ENCODE measurements at regions not wholly inside any gene's neighbourhood (a gene's known extent, or its start where the extent isn't known, plus 50 kb on each side); places are given as distances from the start of the nearest gene placed in this dataset.

DNA sequence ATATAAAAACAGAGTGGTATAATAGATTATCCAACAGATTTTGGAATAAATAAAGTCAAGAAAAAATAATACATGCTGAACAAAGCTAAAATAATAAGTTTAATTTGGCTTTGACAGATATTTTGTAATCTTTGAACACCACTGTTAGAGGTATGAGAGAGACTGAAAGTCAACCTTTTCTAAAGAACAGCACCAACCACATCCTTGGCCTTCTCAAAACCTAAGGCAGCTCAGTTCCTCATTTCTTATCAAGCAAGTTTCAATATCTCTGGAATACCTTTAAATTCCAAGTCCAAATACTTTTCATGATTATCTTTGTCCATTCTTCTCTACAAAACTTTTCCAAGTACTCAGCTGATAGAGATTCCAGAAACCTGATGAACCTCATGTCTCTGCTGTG is 1603.8 kb downstream of the CDH8 start:
- Mint-ChIP-seq H3K36me3 (no peaks in the 10 kb centered on the region), H3K4me1 (no peaks in the 10 kb centered on the region), H3K27ac (no peak overlapping the region), H3K9me3 (peaks cover 3 to 36% (median 18%) of the 10 kb centered on the region in 7 donors), H3K4me3 (no peak overlapping the region), H3K27me3 (no peaks in the 10 kb centered on the region)
- H3K4me1 ChIP-seq (ENCODE audit: control insufficient read depth, insufficient read depth, low read length, poor library complexity, severe bottlenecking): no peaks in the 10 kb centered on the region
- DNase-seq: no peak
- no peaks in the 10 kb centered on the region for H3K9me3 ChIP-seq (ENCODE audit: control insufficient read depth in 2 of 2, low read length in 2 of 2)
- H3K4me3 ChIP-seq (ENCODE audit: low read depth, low read length): no peak overlapping the region
- no peaks in the 10 kb centered on the region for H3K36me3 ChIP-seq (ENCODE audit: control insufficient read depth, insufficient read depth, low read length)
- no peaks in the 10 kb centered on the region for H3K27me3 ChIP-seq (ENCODE audit: control insufficient read depth, insufficient read depth, low read length)
- no peak overlapping the region for H3K27ac ChIP-seq (ENCODE audit: insufficient read depth, low read length, poor library complexity, severe bottlenecking)
- ATAC-seq (ENCODE audit: low read depth in 2 of 2): no peak

DNA sequence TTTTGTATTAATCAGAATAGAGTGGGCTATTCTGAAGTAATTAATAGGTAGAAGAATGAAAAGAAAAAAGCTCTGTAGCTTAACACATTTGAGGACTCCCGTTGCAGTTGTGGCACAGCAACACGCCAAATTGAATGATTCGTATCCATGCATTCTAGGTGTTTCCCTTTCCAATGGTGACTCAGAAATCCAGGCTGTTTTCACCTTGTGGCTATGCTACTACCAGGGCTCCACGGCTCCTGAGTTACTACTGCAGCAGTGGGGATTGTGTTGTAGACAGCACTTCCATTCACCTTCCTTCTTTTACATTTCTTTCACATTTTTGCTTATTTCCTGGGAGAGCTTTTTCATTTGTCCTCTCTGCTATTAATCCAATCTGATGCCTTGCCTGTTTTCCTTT is 1616.4 kb downstream of the CDH8 start:
- Histone ChIP-seq H3K4me1 (ENCODE audit: control insufficient read depth, insufficient read depth, low read length, poor library complexity, severe bottlenecking) (no peaks in the 10 kb centered on the region), H3K9me3 (ENCODE audit: control insufficient read depth in 2 of 2, low read length in 2 of 2) (peaks cover 3 to 17% of the 10 kb centered on the region in 2 experiments), H3K4me3 (ENCODE audit: low read depth, low read length) (no peak overlapping the region), H3K36me3 (ENCODE audit: control insufficient read depth, insufficient read depth, low read length) (no peaks in the 10 kb centered on the region), H3K27me3 (ENCODE audit: control insufficient read depth, insufficient read depth, low read length) (no peaks in the 10 kb centered on the region), H3K27ac (ENCODE audit: insufficient read depth, low read length, poor library complexity, severe bottlenecking) (no peak overlapping the region)
- Mint-ChIP-seq H3K27ac (no peak overlapping the region), H3K9me3 (peaks cover 0 to 49% (median 7%) of the 10 kb centered on the region in 7 donors), H3K4me3 (no peak overlapping the region), H3K27me3 (no peaks in the 10 kb centered on the region), H3K4me1 (no peaks in the 10 kb centered on the region), H3K36me3 (no peaks in the 10 kb centered on the region)
- ATAC-seq (ENCODE audit: low read depth in 2 of 2): no peak
- no peak for DNase-seq

DNA sequence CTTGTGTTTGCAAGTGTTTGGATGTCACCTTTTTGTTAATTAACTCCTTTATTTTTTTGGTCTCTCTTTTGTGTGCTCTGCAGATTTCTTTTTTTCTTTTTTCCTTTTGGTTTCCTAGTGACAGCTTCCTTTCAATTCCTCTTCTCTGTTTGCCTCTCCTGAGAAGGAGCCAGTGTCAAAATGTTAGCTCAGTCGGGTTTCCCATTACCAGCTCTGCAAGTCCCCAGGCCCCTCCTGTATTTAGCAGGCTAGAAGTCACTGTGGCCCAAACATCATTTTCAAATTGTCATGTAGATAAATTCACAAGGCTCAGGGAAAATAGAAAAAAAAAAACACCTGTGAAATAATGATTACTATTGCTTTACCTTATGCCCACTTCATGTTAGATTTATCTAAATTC is 1621.6 kb downstream of the CDH8 start:
- no peak overlapping the region for H3K27ac ChIP-seq (ENCODE audit: insufficient read depth, low read length, poor library complexity, severe bottlenecking)
- H3K36me3 Mint-ChIP-seq: no peaks in the 10 kb centered on the region
- no peak for DNase-seq
- H3K4me3 ChIP-seq (ENCODE audit: low read depth, low read length): no peak overlapping the region
- peaks cover 0 to 46% (median 10%) of the 10 kb centered on the region in 7 donors for H3K9me3 Mint-ChIP-seq
- H3K4me3 Mint-ChIP-seq: no peak overlapping the region
- ATAC-seq (ENCODE audit: low read depth in 2 of 2): no peak
- H3K36me3 ChIP-seq (ENCODE audit: control insufficient read depth, insufficient read depth, low read length): no peaks in the 10 kb centered on the region
- peak overlapping the region in 1 of 3 donors; percentile 78 for H3K27ac Mint-ChIP-seq
- H3K9me3 ChIP-seq (ENCODE audit: control insufficient read depth in 2 of 2, low read length in 2 of 2): peaks cover 0 to 25% of the 10 kb centered on the region in 2 experiments
- H3K27me3 Mint-ChIP-seq: no peaks in the 10 kb centered on the region
- no peaks in the 10 kb centered on the region for H3K4me1 Mint-ChIP-seq
- no peaks in the 10 kb centered on the region for H3K4me1 ChIP-seq (ENCODE audit: control insufficient read depth, insufficient read depth, low read length, poor library complexity, severe bottlenecking)
- H3K27me3 ChIP-seq (ENCODE audit: control insufficient read depth, insufficient read depth, low read length): no peaks in the 10 kb centered on the region

DNA sequence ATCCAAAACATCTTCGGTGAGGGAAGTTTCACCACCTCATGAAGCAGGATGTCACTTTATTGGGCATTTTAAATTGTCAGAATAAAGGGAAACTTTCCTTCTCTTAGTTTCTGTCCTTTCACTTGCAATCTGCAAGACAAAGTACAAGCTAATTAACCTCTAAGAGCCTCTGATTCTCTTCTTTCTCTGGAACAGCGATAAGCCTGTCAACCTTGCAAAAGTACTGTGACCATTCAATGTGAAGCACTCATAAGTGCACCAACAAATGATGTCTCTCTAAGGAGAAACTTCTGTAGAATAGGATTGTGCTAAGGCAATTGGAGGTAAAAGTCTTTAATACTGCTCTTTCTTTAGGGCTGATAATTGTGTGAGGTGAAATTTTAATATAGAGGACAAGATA is 1622.3 kb downstream of the CDH8 start:
- no peaks in the 10 kb centered on the region for H3K4me1 ChIP-seq (ENCODE audit: control insufficient read depth, insufficient read depth, low read length, poor library complexity, severe bottlenecking)
- DNase-seq (no peak), ATAC-seq (ENCODE audit: low read depth in 2 of 2) (no peak)
- no peak overlapping the region for H3K27ac ChIP-seq (ENCODE audit: insufficient read depth, low read length, poor library complexity, severe bottlenecking)
- H3K27me3 Mint-ChIP-seq: no peaks in the 10 kb centered on the region
- no peaks in the 10 kb centered on the region for H3K27me3 ChIP-seq (ENCODE audit: control insufficient read depth, insufficient read depth, low read length)
- no peak overlapping the region for H3K4me3 Mint-ChIP-seq
- no peaks in the 10 kb centered on the region for H3K4me1 Mint-ChIP-seq
- no peaks in the 10 kb centered on the region for H3K36me3 Mint-ChIP-seq
- no peaks in the 10 kb centered on the region for H3K36me3 ChIP-seq (ENCODE audit: control insufficient read depth, insufficient read depth, low read length)
- H3K4me3 ChIP-seq (ENCODE audit: low read depth, low read length): no peak overlapping the region
- peaks cover 0 to 46% (median 10%) of the 10 kb centered on the region in 7 donors for H3K9me3 Mint-ChIP-seq
- H3K9me3 ChIP-seq (ENCODE audit: control insufficient read depth in 2 of 2, low read length in 2 of 2): peaks cover 0 to 25% of the 10 kb centered on the region in 2 experiments
- H3K27ac Mint-ChIP-seq: no peak overlapping the region

DNA sequence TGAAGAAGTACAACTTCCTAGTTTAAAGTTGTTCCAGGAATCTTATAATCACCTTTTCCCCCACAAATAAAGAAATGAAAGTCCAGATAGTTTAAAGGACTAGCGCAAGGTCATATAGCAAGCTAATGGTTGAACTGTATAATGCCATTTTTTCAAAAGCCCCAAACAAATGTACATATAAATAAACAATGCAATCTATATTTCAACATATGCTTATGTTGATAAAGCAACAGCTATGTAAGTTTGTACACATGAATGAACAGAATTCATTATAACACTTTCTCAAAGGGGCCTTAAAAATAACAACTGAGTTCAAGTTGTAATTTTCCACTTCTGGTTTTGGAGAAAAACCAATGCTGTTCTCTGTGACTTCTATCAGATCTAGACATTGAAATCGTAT is 1628.6 kb downstream of the CDH8 start:
- ATAC-seq (ENCODE audit: low read depth in 2 of 2): no peak
- no peaks in the 10 kb centered on the region for H3K36me3 Mint-ChIP-seq
- DNase-seq: no peak
- no peak overlapping the region for H3K4me3 Mint-ChIP-seq
- no peak overlapping the region for H3K27ac Mint-ChIP-seq
- H3K27me3 ChIP-seq (ENCODE audit: control insufficient read depth, insufficient read depth, low read length): no peaks in the 10 kb centered on the region
- H3K27ac ChIP-seq (ENCODE audit: insufficient read depth, low read length, poor library complexity, severe bottlenecking): no peak overlapping the region
- no peaks in the 10 kb centered on the region for H3K36me3 ChIP-seq (ENCODE audit: control insufficient read depth, insufficient read depth, low read length)
- no peaks in the 10 kb centered on the region for H3K27me3 Mint-ChIP-seq
- no peaks in the 10 kb centered on the region for H3K4me1 ChIP-seq (ENCODE audit: control insufficient read depth, insufficient read depth, low read length, poor library complexity, severe bottlenecking)
- no peaks in the 10 kb centered on the region for H3K4me1 Mint-ChIP-seq
- peaks cover 8 to 11% of the 10 kb centered on the region in 2 experiments for H3K9me3 ChIP-seq (ENCODE audit: control insufficient read depth in 2 of 2, low read length in 2 of 2)
- H3K4me3 ChIP-seq (ENCODE audit: low read depth, low read length): no peak overlapping the region
- H3K9me3 Mint-ChIP-seq: peaks cover 0 to 34% (median 17%) of the 10 kb centered on the region in 7 donors

DNA sequence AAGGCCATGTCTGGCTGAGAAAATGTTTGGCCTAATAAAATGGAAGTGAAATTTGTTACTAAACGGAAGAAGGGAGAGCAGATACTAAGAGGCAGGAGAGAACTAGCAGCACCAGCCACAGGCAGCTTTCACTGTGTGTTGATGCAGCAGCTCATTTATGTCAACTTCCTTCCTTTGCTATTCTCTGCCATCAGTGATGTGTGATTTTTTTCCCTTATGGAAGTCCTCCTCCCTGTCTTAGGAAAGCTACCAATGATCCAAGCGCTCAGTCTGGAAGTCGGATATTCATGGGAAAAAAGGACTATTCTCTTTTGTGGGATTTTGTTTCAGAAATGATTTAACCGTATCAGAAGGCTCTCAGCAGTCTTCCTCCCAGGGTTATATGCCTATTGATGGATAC is 1629.2 kb downstream of the CDH8 start:
- no peaks in the 10 kb centered on the region for H3K27me3 Mint-ChIP-seq
- H3K27ac Mint-ChIP-seq: no peak overlapping the region
- no peak for ATAC-seq (ENCODE audit: low read depth in 2 of 2)
- H3K4me3 Mint-ChIP-seq: no peak overlapping the region
- Histone ChIP-seq H3K36me3 (ENCODE audit: control insufficient read depth, insufficient read depth, low read length) (no peaks in the 10 kb centered on the region), H3K4me3 (ENCODE audit: low read depth, low read length) (no peak overlapping the region), H3K9me3 (ENCODE audit: control insufficient read depth in 2 of 2, low read length in 2 of 2) (peaks cover 6 to 8% of the 10 kb centered on the region in 2 experiments), H3K27me3 (ENCODE audit: control insufficient read depth, insufficient read depth, low read length) (no peaks in the 10 kb centered on the region), H3K4me1 (ENCODE audit: control insufficient read depth, insufficient read depth, low read length, poor library complexity, severe bottlenecking) (no peaks in the 10 kb centered on the region), H3K27ac (ENCODE audit: insufficient read depth, low read length, poor library complexity, severe bottlenecking) (no peak overlapping the region)
- no peak for DNase-seq
- H3K36me3 Mint-ChIP-seq: no peaks in the 10 kb centered on the region
- no peaks in the 10 kb centered on the region for H3K4me1 Mint-ChIP-seq
- peaks cover 0 to 34% (median 13%) of the 10 kb centered on the region in 7 donors for H3K9me3 Mint-ChIP-seq

DNA sequence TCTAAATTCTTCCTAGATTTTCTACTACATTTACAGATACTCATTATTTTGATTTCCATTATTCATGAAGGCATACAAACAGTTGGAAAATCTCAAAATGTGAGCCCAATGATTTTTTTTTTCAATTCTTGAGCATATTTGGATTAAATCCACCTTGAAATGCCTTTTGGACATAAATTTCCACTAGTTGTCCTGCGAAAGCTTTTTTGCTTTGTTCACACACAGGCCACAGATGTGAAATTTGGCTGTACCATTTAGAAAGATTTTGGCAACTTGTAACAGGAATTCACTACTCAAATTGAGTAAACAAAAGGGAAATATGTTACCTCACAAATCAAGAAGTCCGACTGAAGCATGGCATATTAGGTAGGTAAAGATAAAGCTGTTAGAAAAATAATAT is 1631.0 kb downstream of the CDH8 start:
- Histone ChIP-seq H3K4me1 (ENCODE audit: control insufficient read depth, insufficient read depth, low read length, poor library complexity, severe bottlenecking) (no peaks in the 10 kb centered on the region), H3K4me3 (ENCODE audit: low read depth, low read length) (no peak overlapping the region), H3K27me3 (ENCODE audit: control insufficient read depth, insufficient read depth, low read length) (no peaks in the 10 kb centered on the region), H3K27ac (ENCODE audit: insufficient read depth, low read length, poor library complexity, severe bottlenecking) (no peak overlapping the region), H3K36me3 (ENCODE audit: control insufficient read depth, insufficient read depth, low read length) (no peaks in the 10 kb centered on the region), H3K9me3 (ENCODE audit: control insufficient read depth in 2 of 2, low read length in 2 of 2) (peaks cover 6 to 8% of the 10 kb centered on the region in 2 experiments)
- Mint-ChIP-seq H3K27ac (no peak overlapping the region), H3K36me3 (no peaks in the 10 kb centered on the region), H3K4me1 (no peaks in the 10 kb centered on the region), H3K27me3 (no peaks in the 10 kb centered on the region), H3K4me3 (no peak overlapping the region), H3K9me3 (peaks cover 0 to 41% (median 10%) of the 10 kb centered on the region in 7 donors)
- no peak for DNase-seq
- ATAC-seq (ENCODE audit: low read depth in 2 of 2): no peak

DNA sequence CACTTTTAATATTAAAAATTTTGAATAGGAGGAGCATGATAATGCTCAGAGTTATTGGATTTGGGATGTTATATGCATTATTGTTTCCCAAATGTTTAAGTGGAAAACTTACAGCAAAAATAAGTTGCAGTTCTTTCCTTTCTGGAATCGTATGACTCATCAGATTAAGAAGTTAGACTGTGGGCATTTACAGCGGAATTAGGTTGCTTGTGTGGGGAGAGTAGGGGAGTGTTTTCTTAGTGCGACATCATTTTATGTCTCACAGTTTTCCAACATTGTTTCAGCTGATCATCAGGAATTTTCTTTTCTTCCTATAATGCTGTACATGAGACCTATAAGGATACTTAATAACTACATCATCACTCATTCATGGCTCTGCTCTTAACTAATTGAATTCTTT is 1631.8 kb downstream of the CDH8 start:
- H3K4me1 ChIP-seq (ENCODE audit: control insufficient read depth, insufficient read depth, low read length, poor library complexity, severe bottlenecking): no peaks in the 10 kb centered on the region
- no peak overlapping the region for H3K27ac ChIP-seq (ENCODE audit: insufficient read depth, low read length, poor library complexity, severe bottlenecking)
- H3K4me3 ChIP-seq (ENCODE audit: low read depth, low read length): no peak overlapping the region
- Mint-ChIP-seq H3K4me3 (no peak overlapping the region), H3K9me3 (peaks cover 2 to 38% (median 10%) of the 10 kb centered on the region in 7 donors), H3K36me3 (no peaks in the 10 kb centered on the region), H3K27me3 (no peaks in the 10 kb centered on the region), H3K4me1 (no peaks in the 10 kb centered on the region), H3K27ac (no peak overlapping the region)
- ATAC-seq (ENCODE audit: low read depth in 2 of 2) (no peak), DNase-seq (no peak)
- peaks cover 6 to 8% of the 10 kb centered on the region in 2 experiments for H3K9me3 ChIP-seq (ENCODE audit: control insufficient read depth in 2 of 2, low read length in 2 of 2)
- H3K27me3 ChIP-seq (ENCODE audit: control insufficient read depth, insufficient read depth, low read length): no peaks in the 10 kb centered on the region
- H3K36me3 ChIP-seq (ENCODE audit: control insufficient read depth, insufficient read depth, low read length): no peaks in the 10 kb centered on the region

Data from CD4-positive, CD25-positive, alpha-beta regulatory T cell (primary cell).